ENCODE measurements at regions not wholly inside any gene's neighbourhood (a gene's known extent, or its start where the extent isn't known, plus 50 kb on each side); places are given as distances from the start of the nearest gene placed in this dataset.
"Not testable (repeated sequence)": the region's sequence is repeated elsewhere in the genome, so short reads cannot be mapped to it uniquely, and the experiment has no call there.

DNA sequence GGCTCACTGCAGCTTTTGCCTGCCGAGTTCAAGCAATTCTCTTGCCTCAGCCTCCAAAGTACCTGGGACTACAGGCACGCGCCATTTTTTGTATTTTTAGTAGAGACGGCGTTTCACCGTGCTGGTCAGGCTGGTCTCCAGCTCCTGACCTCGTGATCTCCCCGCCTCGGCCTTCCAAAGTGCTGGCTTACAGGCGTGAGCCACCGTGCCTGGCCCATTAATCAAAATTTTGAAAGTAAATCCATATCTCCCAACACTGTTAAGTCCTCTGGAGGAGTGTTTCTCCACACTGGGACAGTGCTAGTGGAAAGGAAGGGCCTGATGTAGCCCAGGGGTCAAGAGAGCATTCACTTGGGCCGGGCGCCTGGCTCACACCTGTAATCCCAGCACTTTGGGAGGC is 644.6 kb downstream of the SH2D4B start:
- no peak for DNase-seq (ENCODE audit: extremely low spot score, unreplicated experiment)
- H3K4me3 Mint-ChIP-seq (ENCODE audit: unreplicated experiment) = no peak overlapping the region
- no peak overlapping the region for H3K27ac Mint-ChIP-seq (ENCODE audit: unreplicated experiment)
- H3K4me1 Mint-ChIP-seq (ENCODE audit: unreplicated experiment) = no peaks in the 10 kb centered on the region
- H3K36me3 Mint-ChIP-seq (ENCODE audit: unreplicated experiment) = no peaks in the 10 kb centered on the region
- no peak for TF ChIP-seq CTCF (IDR thresholded peaks at IDR 0.05)
- H3K9me3 Mint-ChIP-seq (ENCODE audit: unreplicated experiment) = peaks cover 11% of the 10 kb centered on the region
- no peaks in the 10 kb centered on the region for H3K27me3 Mint-ChIP-seq (ENCODE audit: unreplicated experiment)

- Mint-ChIP-seq H3K4me3 (ENCODE audit: unreplicated experiment) (no peak overlapping the region), H3K27me3 (ENCODE audit: unreplicated experiment) (no peaks in the 10 kb centered on the region), H3K36me3 (ENCODE audit: unreplicated experiment) (no peaks in the 10 kb centered on the region), H3K9me3 (ENCODE audit: unreplicated experiment) (no peaks in the 10 kb centered on the region), H3K27ac (ENCODE audit: unreplicated experiment) (no peak overlapping the region), H3K4me1 (ENCODE audit: unreplicated experiment) (no peaks in the 10 kb centered on the region)
- TF ChIP-seq CTCF (IDR thresholded peaks at IDR 0.05) = no peak
- DNase-seq (ENCODE audit: extremely low spot score, unreplicated experiment) = no peak
These were observed 654.6 kb downstream of the SH2D4B start for GRCh38 chr10:81192221-81192788.

GRCh38 chr10:81200801-81201200 is 663.1 kb downstream of the SH2D4B start:
- Mint-ChIP-seq H3K4me3 (ENCODE audit: unreplicated experiment) (no peak overlapping the region), H3K4me1 (ENCODE audit: unreplicated experiment) (no peaks in the 10 kb centered on the region), H3K27me3 (ENCODE audit: unreplicated experiment) (no peaks in the 10 kb centered on the region), H3K27ac (ENCODE audit: unreplicated experiment) (no peak overlapping the region), H3K36me3 (ENCODE audit: unreplicated experiment) (no peaks in the 10 kb centered on the region), H3K9me3 (ENCODE audit: unreplicated experiment) (peaks cover 8% of the 10 kb centered on the region)
- no peak for TF ChIP-seq CTCF (IDR thresholded peaks at IDR 0.05)
- DNase-seq (ENCODE audit: extremely low spot score, unreplicated experiment) = no peak

DNA sequence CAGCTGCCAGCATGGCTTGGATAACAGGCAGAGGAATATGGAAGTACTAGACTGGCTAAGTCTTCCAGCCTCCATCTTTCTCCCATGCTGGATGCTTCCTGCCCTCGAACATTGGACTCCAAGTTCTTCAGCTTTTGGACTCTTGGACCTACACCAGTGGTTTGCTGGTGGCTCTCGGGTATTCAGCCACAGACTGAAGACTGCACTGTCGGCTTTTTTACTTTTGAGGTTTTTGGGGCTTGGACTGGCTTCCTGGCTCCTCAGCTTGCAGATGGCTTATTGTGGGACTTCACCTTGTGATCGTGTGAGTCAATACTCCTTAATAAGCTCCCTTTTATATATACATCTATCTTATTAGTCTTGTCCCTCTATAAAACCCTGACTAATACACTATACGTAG is 667.6 kb upstream of the NRG3 start:
- peaks cover 13% of the 10 kb centered on the region for H3K9me3 Mint-ChIP-seq (ENCODE audit: unreplicated experiment)
- not testable (repeated sequence) for H3K27ac Mint-ChIP-seq (ENCODE audit: unreplicated experiment); H3K36me3 Mint-ChIP-seq (ENCODE audit: unreplicated experiment); DNase-seq (ENCODE audit: extremely low spot score, unreplicated experiment); H3K27me3 Mint-ChIP-seq (ENCODE audit: unreplicated experiment); H3K4me3 Mint-ChIP-seq (ENCODE audit: unreplicated experiment); H3K4me1 Mint-ChIP-seq (ENCODE audit: unreplicated experiment)

DNA sequence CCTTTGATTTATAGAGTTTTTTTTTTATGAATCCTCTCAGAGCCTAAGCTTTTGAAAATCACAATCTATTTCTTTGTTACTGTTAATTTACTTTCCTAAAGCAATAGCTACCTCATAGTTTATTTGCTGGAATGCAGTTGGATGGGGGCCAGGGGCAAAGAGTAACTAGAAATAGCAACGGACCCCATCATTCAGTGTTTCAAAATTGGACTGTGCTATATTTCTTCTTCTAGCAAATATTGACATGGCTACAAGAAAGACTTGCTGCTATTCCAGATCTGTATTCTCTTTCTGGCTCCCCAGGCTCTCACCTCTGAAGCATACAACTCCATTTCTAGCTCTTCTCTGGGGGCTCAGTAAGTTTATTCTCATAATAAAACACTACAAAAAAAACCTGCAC is 661.6 kb upstream of the NRG3 start:
- no peaks in the 10 kb centered on the region for H3K36me3 Mint-ChIP-seq (ENCODE audit: unreplicated experiment)
- H3K4me1 Mint-ChIP-seq (ENCODE audit: unreplicated experiment) = no peaks in the 10 kb centered on the region
- no peak overlapping the region for H3K27ac Mint-ChIP-seq (ENCODE audit: unreplicated experiment)
- DNase-seq (ENCODE audit: extremely low spot score, unreplicated experiment) = no peak
- TF ChIP-seq CTCF (IDR thresholded peaks at IDR 0.05) = no peak
- H3K4me3 Mint-ChIP-seq (ENCODE audit: unreplicated experiment) = no peak overlapping the region
- no peaks in the 10 kb centered on the region for H3K9me3 Mint-ChIP-seq (ENCODE audit: unreplicated experiment)
- H3K27me3 Mint-ChIP-seq (ENCODE audit: unreplicated experiment) = no peaks in the 10 kb centered on the region

DNA sequence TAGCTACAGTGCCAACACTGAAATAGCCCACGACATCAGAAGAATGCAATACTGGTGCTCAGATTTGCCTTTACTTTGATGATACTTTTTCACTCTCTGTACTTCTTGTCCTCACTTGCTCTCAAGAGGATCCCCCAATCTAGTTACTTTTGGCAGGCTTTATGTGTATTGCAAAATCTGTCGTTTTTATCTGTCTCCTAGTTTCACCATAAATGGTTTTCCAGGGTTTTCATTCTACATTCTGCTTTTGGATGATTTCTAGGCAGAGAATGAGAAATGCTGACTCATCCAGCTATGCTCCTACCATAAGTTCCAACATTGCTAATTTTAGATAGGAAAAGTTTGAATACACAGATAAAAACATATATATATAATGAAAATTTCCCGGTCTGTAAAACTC is 659.5 kb upstream of the NRG3 start:
- no peaks in the 10 kb centered on the region for H3K27me3 Mint-ChIP-seq (ENCODE audit: unreplicated experiment)
- H3K27ac Mint-ChIP-seq (ENCODE audit: unreplicated experiment) = no peak overlapping the region
- DNase-seq (ENCODE audit: extremely low spot score, unreplicated experiment) = no peak
- H3K4me1 Mint-ChIP-seq (ENCODE audit: unreplicated experiment) = no peaks in the 10 kb centered on the region
- H3K9me3 Mint-ChIP-seq (ENCODE audit: unreplicated experiment) = peaks cover 3% of the 10 kb centered on the region
- no peaks in the 10 kb centered on the region for H3K36me3 Mint-ChIP-seq (ENCODE audit: unreplicated experiment)
- H3K4me3 Mint-ChIP-seq (ENCODE audit: unreplicated experiment) = no peak overlapping the region
- TF ChIP-seq CTCF (IDR thresholded peaks at IDR 0.05) = no peak

Measured in osteocyte (in vitro differentiated cells).